Heart left ventricle (tissue), 13 donors: ENCODE measurements at regions not wholly inside any gene's neighbourhood (a gene's known extent, or its start where the extent isn't known, plus 50 kb on each side); places are given as distances from the start of the nearest gene placed in this dataset.

Experiments
- POLR2A ChIP-seq, 2 donors: fragments of 450-650 bp; IDR thresholded peaks; one replicate each; pipeline ENCODE4 v1.6.1; 2017; ENCODE audit warnings: antibody characterized with exemption in 2 of 2, mild to moderate bottlenecking in 2 of 2, moderate library complexity in 2 of 2
- TF ChIP-seq, protein P1 (sequence below), 12 donors: fragments of 200-600 bp; sonication (generic) in 4 of 12; IDR thresholded peaks; one replicate each; pipeline versions ENCODE4 v1.5.0 to v1.8.0; 2018 to 2022; ENCODE audit warnings: antibody characterized with exemption in 12 of 12, mild to moderate bottlenecking in 5 of 12
- donor health status: ischemic (EF 13 %, LVEDD 7.1; RV severe dilation, severe dysfunction).
- donor health status: DM: no; HTN: yes; CAD: no.
- donor health status: DM: no; HTN: no; CAD: no.
- donor health status: ischemic (EF 25% LVEDD 6.9; RV normal size, moderate dysfunction).
- donor health status: ischemic (EF 25% LVEDD 5.7; RV mildly dilated, moderate dysfunction).
- donor health status: ischemic (EF 35%, LVEDD 5.7; RV mildly dilated, moderate dysfunction).
- donor health status: nonischemic (EF 11% LVEDD 7.7; RV severe dilation, severe dysfunction).
- donor health status: DM: yes; HTN: yes; CAD: no.
- donor health status: PGD.
- donor health status: ischemic (EF 29% LVEDD 5.4; RV normal size, mild dysfunction).
- donor health status: nonischemic (EF 23%, LVEDD 6.1; RV moderate dilation, normal function).

DNA sequence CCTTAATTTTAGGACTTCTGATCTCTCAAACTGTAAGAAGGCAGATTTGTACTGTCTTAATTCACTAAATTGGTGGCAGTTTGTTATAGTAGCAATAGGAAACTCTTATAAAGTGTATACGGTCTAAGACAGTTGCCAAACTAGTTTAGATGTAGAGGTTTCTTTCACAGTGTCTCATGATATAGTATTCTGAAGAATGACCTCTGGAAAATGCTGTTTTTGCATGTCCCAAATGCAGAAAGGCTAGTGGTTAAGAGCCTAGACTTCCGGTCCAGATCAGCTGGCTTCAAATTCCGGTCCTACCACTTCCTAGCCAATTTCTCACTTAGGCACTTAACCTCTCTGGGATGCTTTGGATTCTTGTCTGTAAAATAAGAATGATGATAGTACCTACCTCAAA, 538.5 kb downstream of the CENPC start:
- TF ChIP-seq, protein P1, sequence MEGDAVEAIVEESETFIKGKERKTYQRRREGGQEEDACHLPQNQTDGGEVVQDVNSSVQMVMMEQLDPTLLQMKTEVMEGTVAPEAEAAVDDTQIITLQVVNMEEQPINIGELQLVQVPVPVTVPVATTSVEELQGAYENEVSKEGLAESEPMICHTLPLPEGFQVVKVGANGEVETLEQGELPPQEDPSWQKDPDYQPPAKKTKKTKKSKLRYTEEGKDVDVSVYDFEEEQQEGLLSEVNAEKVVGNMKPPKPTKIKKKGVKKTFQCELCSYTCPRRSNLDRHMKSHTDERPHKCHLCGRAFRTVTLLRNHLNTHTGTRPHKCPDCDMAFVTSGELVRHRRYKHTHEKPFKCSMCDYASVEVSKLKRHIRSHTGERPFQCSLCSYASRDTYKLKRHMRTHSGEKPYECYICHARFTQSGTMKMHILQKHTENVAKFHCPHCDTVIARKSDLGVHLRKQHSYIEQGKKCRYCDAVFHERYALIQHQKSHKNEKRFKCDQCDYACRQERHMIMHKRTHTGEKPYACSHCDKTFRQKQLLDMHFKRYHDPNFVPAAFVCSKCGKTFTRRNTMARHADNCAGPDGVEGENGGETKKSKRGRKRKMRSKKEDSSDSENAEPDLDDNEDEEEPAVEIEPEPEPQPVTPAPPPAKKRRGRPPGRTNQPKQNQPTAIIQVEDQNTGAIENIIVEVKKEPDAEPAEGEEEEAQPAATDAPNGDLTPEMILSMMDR (IDR thresholded peaks at IDR 0.05), result no peak
- TF ChIP-seq POLR2A (IDR thresholded peaks at IDR 0.05), result no peak
